LHCN-M2 (cell line): ENCODE measurements at regions not wholly inside any gene's neighbourhood (a gene's known extent, or its start where the extent isn't known, plus 50 kb on each side); places are given as distances from the start of the nearest gene placed in this dataset.
A peak's percentile ranks its signal among the peaks of the same experiment; 100 is the strongest.

ENCODE experiments used
- DNase-seq: peaks from one replicate; pipeline ENCODE4 v3.0.0-alpha.2; 2012; ENCODE audit warnings: low read depth

GRCh38 chr11:22491555-22492225 lies 133.9 kb downstream of the FANCF start:
- no peak for DNase-seq

GRCh38 chr11:22479971-22480720 lies 142.0 kb downstream of the SLC17A6 start:
- DNase-seq: no peak

- DNase-seq: no peak
Measured at GRCh38 chr11:22479208-22479607, 141.0 kb downstream of the SLC17A6 start.

GRCh38 chr11:22478169-22478568 lies 140.0 kb downstream of the SLC17A6 start:
- DNase-seq: no peak

GRCh38 chr11:22477312-22477711 lies 139.1 kb downstream of the SLC17A6 start:
- no peak for DNase-seq

- DNase-seq: no peak
Measured at GRCh38 chr11:22476589-22476988, 138.4 kb downstream of the SLC17A6 start.

GRCh38 chr11:22474616-22475015 lies 136.4 kb downstream of the SLC17A6 start:
- DNase-seq: no peak

GRCh38 chr11:22473586-22473985 lies 135.4 kb downstream of the SLC17A6 start:
- no peak for DNase-seq

- no peak for DNase-seq
Measured at GRCh38 chr11:22472306-22472705, 134.1 kb downstream of the SLC17A6 start.

GRCh38 chr11:22471385-22471784 lies 133.2 kb downstream of the SLC17A6 start:
- DNase-seq: no peak

GRCh38 chr11:22467741-22468140 lies 129.6 kb downstream of the SLC17A6 start:
- DNase-seq: no peak

GRCh38 chr11:22467248-22467647 lies 129.1 kb downstream of the SLC17A6 start:
- no peak for DNase-seq

- no peak for DNase-seq
Measured at GRCh38 chr11:22466809-22467208, 128.6 kb downstream of the SLC17A6 start.

GRCh38 chr11:22466351-22466750 lies 128.2 kb downstream of the SLC17A6 start:
- DNase-seq: no peak

GRCh38 chr11:22465620-22466019 lies 127.4 kb downstream of the SLC17A6 start:
- DNase-seq: no peak

GRCh38 chr11:22461626-22462025 lies 123.4 kb downstream of the SLC17A6 start:
- no peak for DNase-seq

GRCh38 chr11:22460181-22460580 lies 122.0 kb downstream of the SLC17A6 start:
- DNase-seq: no peak

GRCh38 chr11:22459048-22459447 lies 120.9 kb downstream of the SLC17A6 start:
- peak; percentile 0 for DNase-seq

- no peak for DNase-seq
Measured at GRCh38 chr11:22458161-22458560, 120.0 kb downstream of the SLC17A6 start.

GRCh38 chr11:22456993-22457762 lies 119.0 kb downstream of the SLC17A6 start:
- no peak for DNase-seq

GRCh38 chr11:22454461-22455090 lies 116.4 kb downstream of the SLC17A6 start:
- DNase-seq: no peak

- no peak for DNase-seq
Measured at GRCh38 chr11:22449441-22449840, 111.3 kb downstream of the SLC17A6 start.
